Gastrocnemius medialis (tissue), 4 donors: ENCODE measurements at regions not wholly inside any gene's neighbourhood (a gene's known extent, or its start where the extent isn't known, plus 50 kb on each side); places are given as distances from the start of the nearest gene placed in this dataset.

Experiments used
- ATAC-seq, 2 donors: fragments of 150-250 bp; one replicate each; pipeline ENCODE4 v1.9.1; 2016
- DNase-seq, 2 donors: peaks; one replicate each; pipeline ENCODE4 v3.0.0-alpha.2; 2019
- H3K27ac ChIP-seq, 4 donors: fragments of 200-600 bp; sonication (generic); 1 replicate in 1 of 4; 2 replicates in 3 of 4; pipeline ENCODE4 v1.5.1; 2016 to 2018; ENCODE audit warnings: mild to moderate bottlenecking in 2 of 4, moderate library complexity in 1 of 4
- H3K27me3 ChIP-seq, 3 donors: fragments of 200-600 bp; sonication (generic) in 2 of 3; 1 replicate in 1 of 3; 2 replicates in 2 of 3; pipeline versions ENCODE4 v1.5.1 to v1.6.0; 2016 to 2019; ENCODE audit warnings: mild to moderate bottlenecking in 1 of 3, moderate library complexity in 1 of 3
- H3K36me3 ChIP-seq, 2 donors: fragments of 200-600 bp; sonication (generic) in 1 of 2; one replicate each; pipeline ENCODE4 v1.5.1; 2017 to 2018
- H3K4me1 ChIP-seq, 2 donors: fragments of 200-600 bp; sonication (generic) in 1 of 2; one replicate each; pipeline ENCODE4 v1.5.1; 2016 to 2017; ENCODE audit warnings: mild to moderate bottlenecking in 2 of 2
- H3K4me3 ChIP-seq, 4 donors: fragments of 200-600 bp; sonication (generic) in 3 of 4; 1 replicate in 1 of 4; 2 replicates in 3 of 4; pipeline ENCODE4 v1.5.1; 2016 to 2019; ENCODE audit warnings: mild to moderate bottlenecking in 2 of 4
- H3K9me3 ChIP-seq, 3 donors: fragments of 200-600 bp; sonication (generic) in 2 of 3; 1 replicate in 1 of 3; 2 replicates in 2 of 3; pipeline ENCODE4 v1.5.1; 2016 to 2019
- CTCF ChIP-seq, 5 experiments: fragments of 450-650 bp in 3 of 5; fragments of 200-600 bp in 2 of 5; sonication (generic) in 2 of 5; IDR thresholded peaks in 4 of 5; conservative IDR thresholded peaks in 1 of 5; 1 replicate in 4 of 5; 2 replicates in 1 of 5; pipeline ENCODE4 v1.5.1; 2016 to 2019; ENCODE audit warnings: antibody characterized with exemption in 5 of 5, mild to moderate bottlenecking in 3 of 5, moderate library complexity in 3 of 5
- POLR2A ChIP-seq, 2 donors: fragments of 450-650 bp; IDR thresholded peaks; one replicate each; pipeline ENCODE4 v1.6.1; 2017; ENCODE audit warnings: antibody characterized with exemption in 2 of 2, mild to moderate bottlenecking in 2 of 2, moderate library complexity in 2 of 2
- in situ Hi-C, 4 donors: fragments of 200-750 bp; cut with MboI; loops; one replicate each; pipeline versions ENCODE4 v1.15.0 to v1.8.0; 2017; ENCODE audit warnings: low sequenced_read_pairs in 4 of 4
- intact Hi-C: fragments of 100-400 bp; cut with DNase I; formaldehyde crosslinking; loops from one replicate; pipeline ENCODE4 v1.15.1; 2023; ENCODE audit warnings: low total_unique reads

DNA sequence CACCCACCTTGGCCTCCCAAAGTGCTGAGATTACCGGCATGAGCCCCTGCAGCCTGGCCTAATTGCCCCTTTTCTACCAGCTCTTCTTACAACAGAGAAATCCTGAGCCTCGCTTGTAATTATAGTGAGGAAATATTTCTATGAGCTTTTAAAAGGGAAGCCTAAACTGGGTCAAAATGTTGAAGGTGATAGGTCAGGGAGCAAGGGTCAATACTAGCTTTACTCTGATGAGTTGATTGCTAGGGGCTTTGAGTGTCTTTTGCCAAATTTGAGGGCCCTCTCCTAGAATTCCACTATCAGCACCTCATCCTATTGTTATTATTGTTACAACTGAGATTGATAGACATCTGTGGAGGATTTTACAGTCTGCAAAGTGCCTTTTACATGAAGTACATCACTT lies 62.4 kb upstream of the PIAS1 start:
- H3K9me3 ChIP-seq, result no peaks in the 10 kb centered on the region
- no peaks in the 10 kb centered on the region for H3K36me3 ChIP-seq
- no peak overlapping the region for H3K27ac ChIP-seq
- H3K27me3 ChIP-seq, result no peaks in the 10 kb centered on the region
- in situ Hi-C loops, result no loop called here
- DNase-seq (no peak), ATAC-seq (no peak)
- H3K4me1 ChIP-seq, result no peaks in the 10 kb centered on the region
- intact Hi-C loops, result no loop called here
- no peak for TF ChIP-seq POLR2A (IDR thresholded peaks at IDR 0.05)
- no peak for TF ChIP-seq CTCF (IDR thresholded peaks at IDR 0.05 in 4 of 5, conservative IDR thresholded peaks at IDR 0.05 in 1 of 5)
- H3K4me3 ChIP-seq, result no peak overlapping the region

DNA sequence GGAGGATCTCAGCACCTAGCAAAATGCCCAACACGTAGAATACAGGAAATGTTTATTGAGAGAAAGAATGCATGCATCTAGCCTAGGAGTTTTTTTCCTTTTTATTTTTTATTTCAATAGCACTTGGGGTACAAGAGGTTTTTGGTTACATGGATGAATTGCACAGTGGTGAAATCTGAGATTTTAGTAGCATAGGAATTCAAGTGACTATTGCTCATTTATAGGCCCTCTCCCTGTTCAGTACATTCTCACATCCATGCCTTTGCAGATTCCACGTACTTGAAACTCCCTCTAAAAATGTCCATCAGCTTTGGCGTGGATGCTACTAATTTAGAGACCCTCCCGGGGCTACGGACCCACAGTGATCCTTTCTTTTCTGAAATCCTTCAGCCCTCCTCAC lies 61.7 kb upstream of the PIAS1 start:
- H3K4me1 ChIP-seq, result no peaks in the 10 kb centered on the region
- intact Hi-C loops (no loop called here), in situ Hi-C loops (no loop called here)
- H3K27me3 ChIP-seq, result no peaks in the 10 kb centered on the region
- no peak for TF ChIP-seq POLR2A (IDR thresholded peaks at IDR 0.05)
- no peak for TF ChIP-seq CTCF (IDR thresholded peaks at IDR 0.05 in 4 of 5, conservative IDR thresholded peaks at IDR 0.05 in 1 of 5)
- H3K4me3 ChIP-seq, result no peak overlapping the region
- no peak for ATAC-seq
- no peak for DNase-seq
- no peaks in the 10 kb centered on the region for H3K36me3 ChIP-seq
- H3K27ac ChIP-seq, result no peak overlapping the region
- no peaks in the 10 kb centered on the region for H3K9me3 ChIP-seq

- Histone ChIP-seq H3K4me3 (no peak overlapping the region), H3K4me1 (no peaks in the 10 kb centered on the region), H3K27ac (no peak overlapping the region), H3K9me3 (no peaks in the 10 kb centered on the region), H3K27me3 (no peaks in the 10 kb centered on the region), H3K36me3 (no peaks in the 10 kb centered on the region)
- in situ Hi-C loops (no loop called here), intact Hi-C loops (no loop called here)
- DNase-seq (no peak), ATAC-seq (no peak)
- TF ChIP-seq POLR2A (IDR thresholded peaks at IDR 0.05) (no peak), CTCF (IDR thresholded peaks at IDR 0.05 in 4 of 5, conservative IDR thresholded peaks at IDR 0.05 in 1 of 5) (no peak)
Measured at GRCh38 chr15:67992834-67993233, 61.3 kb upstream of the PIAS1 start.

DNA sequence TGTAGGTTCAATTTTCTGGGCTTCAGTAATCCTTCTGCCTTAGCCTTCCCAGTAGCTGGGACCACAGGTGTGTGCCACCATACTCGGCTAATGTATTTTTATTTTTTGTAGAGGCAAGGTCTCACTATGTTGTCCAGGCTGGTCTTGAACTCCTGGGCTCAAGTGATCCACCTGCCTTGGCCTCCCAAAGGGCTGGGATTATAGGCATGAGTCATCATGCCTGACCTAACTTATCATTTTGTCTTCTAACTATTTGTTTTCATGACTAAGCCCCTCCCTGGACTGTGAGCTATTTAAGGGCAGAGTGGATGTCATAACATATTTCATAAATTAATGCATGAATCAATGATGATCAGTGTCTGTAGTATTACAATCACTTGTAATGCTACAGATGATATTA lies 56.1 kb upstream of the PIAS1 start:
- no peaks in the 10 kb centered on the region for H3K27me3 ChIP-seq
- in situ Hi-C loops, result no loop called here
- ATAC-seq, result no peak

More for the DNA sequence above, 56.1 kb upstream of the PIAS1 start:
- DNase-seq, result no peak
- Histone ChIP-seq H3K4me1 (peaks cover 9% of the 10 kb centered on the region in 2 donors), H3K36me3 (no peaks in the 10 kb centered on the region), H3K27ac (no peak overlapping the region), H3K9me3 (no peaks in the 10 kb centered on the region), H3K4me3 (no peak overlapping the region)
- intact Hi-C loops, result no loop called here
- TF ChIP-seq CTCF (IDR thresholded peaks at IDR 0.05 in 4 of 5, conservative IDR thresholded peaks at IDR 0.05 in 1 of 5), result no peak
- TF ChIP-seq POLR2A (IDR thresholded peaks at IDR 0.05), result no peak
